Mesenchymal stem cell (in vitro differentiated cells and primary cell): ENCODE measurements at regions not wholly inside any gene's neighbourhood (a gene's known extent, or its start where the extent isn't known, plus 50 kb on each side); places are given as distances from the start of the nearest gene placed in this dataset.

Experiments used
- DNase-seq: peaks from one replicate; pipeline ENCODE4 v3.0.0-alpha.2; 2013
- H2AFZ ChIP-seq: one replicate; pipeline ENCODE4 v1.6.1; 2013; ENCODE audit warnings: low read depth, mild to moderate bottlenecking, control low read depth, inconsistent platforms, low read length, moderate library complexity
- H2AK5ac ChIP-seq: 2 replicates; pipeline ENCODE4 v1.6.1; 2013; ENCODE audit warnings: low read length, moderate library complexity, mild to moderate bottlenecking, inconsistent platforms; ENCODE audit not compliant: severe bottlenecking
- H2BK120ac ChIP-seq: one replicate; pipeline ENCODE4 v1.6.1; 2013; ENCODE audit warnings: low read depth, mild to moderate bottlenecking, inconsistent platforms, low read length, moderate library complexity
- H2BK12ac ChIP-seq, 2 experiments: one replicate each; pipeline ENCODE4 v1.6.1; 2013; ENCODE audit warnings: inconsistent platforms in 2 of 2, low read length in 2 of 2, mild to moderate bottlenecking in 2 of 2, moderate library complexity in 2 of 2, control low read depth in 1 of 2
- H2BK15ac ChIP-seq: one replicate; pipeline ENCODE4 v1.6.1; 2013; ENCODE audit warnings: mild to moderate bottlenecking, low read depth, inconsistent platforms; ENCODE audit not compliant: poor library complexity, severe bottlenecking
- H2BK5ac ChIP-seq: 2 replicates; pipeline ENCODE4 v1.6.1; 2013; ENCODE audit warnings: low read depth, mild to moderate bottlenecking, low read length, control low read depth, inconsistent platforms; ENCODE audit not compliant: poor library complexity, severe bottlenecking
- H3K14ac ChIP-seq, 2 experiments: one replicate each; pipeline ENCODE4 v1.6.1; 2013; ENCODE audit warnings: inconsistent platforms in 2 of 2, low read length in 2 of 2, control low read depth in 1 of 2, mild to moderate bottlenecking in 1 of 2, moderate library complexity in 1 of 2
- H3K18ac ChIP-seq, 2 experiments: one replicate each; pipeline ENCODE4 v1.6.1; 2013; ENCODE audit warnings: inconsistent platforms in 2 of 2, low read length in 2 of 2, control low read depth in 1 of 2, low read depth in 1 of 2, mild to moderate bottlenecking in 1 of 2
- H3K23ac ChIP-seq, 2 experiments: one replicate each; pipeline ENCODE4 v1.6.1; 2013; ENCODE audit warnings: inconsistent platforms in 2 of 2, low read length in 2 of 2, mild to moderate bottlenecking in 2 of 2, moderate library complexity in 2 of 2, control low read depth in 1 of 2
- H3K27ac ChIP-seq: 2 replicates; pipeline ENCODE4 v1.5.1; 2013; ENCODE audit warnings: mild to moderate bottlenecking, moderate library complexity, low read length, control low read depth, inconsistent platforms; ENCODE audit not compliant: poor library complexity, severe bottlenecking
- H3K27me3 ChIP-seq, 2 experiments: 2 replicates each; pipeline versions ENCODE4 v1.6.1 to v1.7.0; 2013; ENCODE audit warnings: low read length in 2 of 2, mild to moderate bottlenecking in 2 of 2, moderate library complexity in 2 of 2, control low read depth in 1 of 2, inconsistent platforms in 1 of 2; ENCODE audit not compliant: control insufficient read depth in 1 of 2, insufficient read depth in 1 of 2
- H3K36me3 ChIP-seq, 2 experiments: 2 replicates each; pipeline versions ENCODE4 v1.6.1 to v1.7.0; 2013; ENCODE audit warnings: low read length in 2 of 2, control low read depth in 1 of 2, inconsistent platforms in 1 of 2, low read depth in 1 of 2, mild to moderate bottlenecking in 1 of 2; ENCODE audit not compliant: insufficient read depth in 2 of 2, control insufficient read depth in 1 of 2
- H3K4ac ChIP-seq, 2 experiments: one replicate each; pipeline ENCODE4 v1.6.1; 2013; ENCODE audit warnings: inconsistent platforms in 2 of 2, low read length in 2 of 2, mild to moderate bottlenecking in 2 of 2, moderate library complexity in 2 of 2, control low read depth in 1 of 2, low read depth in 1 of 2
- H3K4me1 ChIP-seq: 2 replicates; pipeline ENCODE4 v1.6.1; 2013; ENCODE audit warnings: low read depth, low read length, control low read depth; ENCODE audit not compliant: control insufficient read depth, insufficient read depth
- H3K4me2 ChIP-seq: 2 replicates; pipeline ENCODE4 v1.6.1; 2013; ENCODE audit warnings: low read length, mild to moderate bottlenecking, inconsistent platforms; ENCODE audit not compliant: poor library complexity, severe bottlenecking
- H3K4me3 ChIP-seq, 2 experiments: 2 replicates each; pipeline versions ENCODE4 v1.5.1 to v1.7.0; 2013; ENCODE audit warnings: low read length in 2 of 2, mild to moderate bottlenecking in 2 of 2, control low read depth in 1 of 2, low read depth in 1 of 2; ENCODE audit not compliant: insufficient read depth in 1 of 2
- H3K79me1 ChIP-seq: replicated peaks from 2 replicates; pipeline ENCODE4 v1.6.1; 2013; ENCODE audit warnings: mild to moderate bottlenecking, control low read depth, low read length, inconsistent platforms; ENCODE audit not compliant: poor library complexity, severe bottlenecking
- H3K9ac ChIP-seq: 2 replicates; pipeline ENCODE4 v1.7.0; 2013; ENCODE audit warnings: mild to moderate bottlenecking, low read length, moderate library complexity
- H3K9me3 ChIP-seq: 2 replicates; pipeline ENCODE4 v1.7.0; 2013; ENCODE audit warnings: mild to moderate bottlenecking, low read length; ENCODE audit not compliant: control insufficient read depth
- H4K8ac ChIP-seq: one replicate; pipeline ENCODE4 v1.6.1; 2013; ENCODE audit warnings: inconsistent platforms, mild to moderate bottlenecking, low read length, moderate library complexity
- H4K91ac ChIP-seq: one replicate; pipeline ENCODE4 v1.6.1; 2013; ENCODE audit warnings: mild to moderate bottlenecking, low read length, inconsistent platforms
- WGBS: methylation state at CpG from one replicate; pipeline ENCODE4 v1.1.7; 2013; ENCODE audit warnings: mixed read lengths; 5-methylcytosine and 5-hydroxymethylcytosine counted together

DNA sequence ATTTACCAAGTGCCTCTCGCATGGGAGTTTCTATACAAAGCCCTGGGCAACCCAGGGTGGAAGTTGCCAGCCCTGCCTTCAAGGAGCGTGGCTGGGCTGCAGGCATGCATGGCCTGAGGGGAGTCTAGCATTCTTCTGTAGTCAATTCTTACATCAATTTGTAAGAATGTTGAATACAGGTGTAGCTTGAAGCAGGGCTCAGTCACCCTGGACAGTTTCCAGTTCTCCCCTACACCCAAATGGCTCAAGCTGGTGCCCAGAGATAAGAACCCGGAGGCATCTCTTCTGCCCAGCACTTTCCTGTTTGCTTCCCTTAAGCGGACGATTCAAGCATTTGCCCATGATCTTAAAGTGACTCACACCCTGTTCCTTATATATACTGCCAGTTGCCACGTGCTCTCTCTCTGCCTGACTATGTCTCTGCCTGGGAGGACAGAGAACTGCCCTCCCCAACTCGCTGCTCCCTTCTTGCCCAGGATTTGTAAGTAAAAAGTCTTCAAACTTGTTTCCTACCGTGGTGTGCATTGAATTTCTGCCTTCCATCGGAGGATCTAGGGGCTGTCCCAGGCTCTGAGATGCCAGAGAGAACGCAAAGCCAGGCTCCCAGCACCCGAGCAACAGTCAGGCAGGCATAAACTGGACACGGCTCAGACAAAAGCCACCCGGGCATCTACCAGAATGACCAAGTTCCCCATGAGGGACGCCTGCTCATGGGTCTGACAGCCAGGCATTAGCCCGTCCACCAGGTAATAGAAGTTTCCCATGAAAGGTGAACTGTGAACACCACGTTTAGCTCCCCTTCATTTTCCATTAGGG lies 50.9 kb upstream of the AJAP1 start:
- Histone ChIP-seq H3K36me3 (no peaks in the 10 kb centered on the region), H3K79me1 (no peaks in the 10 kb centered on the region), H3K4ac (no peak overlapping the region), H3K4me1 (no peaks in the 10 kb centered on the region), H3K14ac (no peak overlapping the region), H3K9ac (no peak overlapping the region), H2AFZ (no peak overlapping the region), H2BK5ac (no peak overlapping the region), H2BK120ac (no peak overlapping the region), H3K27me3 (no peaks in the 10 kb centered on the region), H4K8ac (no peak overlapping the region), H2BK15ac (no peak overlapping the region), H2AK5ac (no peak overlapping the region), H3K9me3 (peaks cover 3% of the 10 kb centered on the region), H3K18ac (no peak overlapping the region), H3K27ac (no peak overlapping the region), H2BK12ac (no peak overlapping the region), H3K23ac (no peak overlapping the region), H4K91ac (no peak overlapping the region), H3K4me3 (no peak overlapping the region), H3K4me2 (no peak overlapping the region)
- WGBS, result 71% methylated on average over 15 of the region's 16 CpGs
- DNase-seq, result no peak
